B cell (primary cell): ENCODE measurements at regions not wholly inside any gene's neighbourhood (a gene's known extent, or its start where the extent isn't known, plus 50 kb on each side); places are given as distances from the start of the nearest gene placed in this dataset.

Source experiments
- ATAC-seq: fragments of 200-7000 bp; cut with Tn5 transposase; one replicate; pipeline ENCODE4 v1.10.0; 2021; ENCODE audit warnings: low read depth, mild to moderate bottlenecking, moderate number of reproducible peaks, moderate library complexity
- CTCF ChIA-PET: fragments of 350-600 bp; sonication (Branson Sonifier 250); formaldehyde crosslinking; loops from one replicate; lab custom pipeline; 2021; ENCODE audit warnings: antibody characterized with exemption, inconsistent platforms; lab: Charles Lee
- POLR2A ChIA-PET: fragments of 350-600 bp; sonication (Branson Sonifier 250); formaldehyde crosslinking; loops from one replicate; lab custom pipeline; 2021; ENCODE audit warnings: antibody characterized with exemption; lab: Charles Lee
- DNase-seq: peaks from one replicate; pipeline ENCODE4 v3.0.0; 2013
- H2AFZ ChIP-seq: 2 replicates; pipeline ENCODE4 v1.6.1; 2012; ENCODE audit warnings: mild to moderate bottlenecking, low read depth, low read length; ENCODE audit not compliant: insufficient read depth, poor library complexity, severe bottlenecking
- H3K27ac ChIP-seq, 2 donors: 1 replicate in 1 of 2; 2 replicates in 1 of 2; pipeline ENCODE4 v1.5.1; 2012 to 2013; ENCODE audit warnings: low read length in 2 of 2, mild to moderate bottlenecking in 2 of 2, moderate library complexity in 1 of 2
- H3K27me3 ChIP-seq, 4 experiments: fragments of 200-600 bp in 1 of 4; sonication (generic) in 1 of 4; replicated peaks in 1 of 4; 1 replicate in 2 of 4; 2 replicates in 2 of 4; pipeline versions ENCODE4 v1.6.1 to v1.7.0; 2013 to 2016; ENCODE audit warnings: low read length in 3 of 4, mild to moderate bottlenecking in 2 of 4, mixed read lengths in 1 of 4, moderate library complexity in 1 of 4; ENCODE audit not compliant: insufficient read depth in 4 of 4, control insufficient read depth in 3 of 4; ENCODE audit errors: control extremely low read depth in 1 of 4
- H3K36me3 ChIP-seq, 2 experiments: replicated peaks in 1 of 2; 1 replicate in 1 of 2; 2 replicates in 1 of 2; pipeline versions ENCODE4 v1.6.1 to v1.7.1; 2013; ENCODE audit warnings: low read length in 1 of 2; ENCODE audit not compliant: insufficient read depth in 2 of 2, control insufficient read depth in 1 of 2; ENCODE audit errors: control extremely low read depth in 1 of 2, extremely low read depth in 1 of 2
- H3K4me1 ChIP-seq, 2 donors: fragments of 200-600 bp in 1 of 2; sonication (generic) in 1 of 2; 1 replicate in 1 of 2; 2 replicates in 1 of 2; pipeline versions ENCODE4 v1.5.1 to v1.6.1; 2013 to 2017; ENCODE audit warnings: low read length in 2 of 2; ENCODE audit not compliant: control insufficient read depth in 2 of 2, insufficient read depth in 2 of 2
- H3K4me2 ChIP-seq: replicated peaks from 2 replicates; pipeline ENCODE3; 2012; ENCODE audit warnings: mild to moderate bottlenecking, low read depth, low read length; ENCODE audit not compliant: poor library complexity, severe bottlenecking
- H3K4me3 ChIP-seq, 5 experiments: fragments of 200-600 bp in 1 of 5; sonication (generic) in 1 of 5; 1 replicate in 3 of 5; 2 replicates in 2 of 5; pipeline versions ENCODE4 v1.5.1 to v1.7.0; 2011 to 2016; ENCODE audit warnings: low read length in 4 of 5, mild to moderate bottlenecking in 4 of 5, low read depth in 2 of 5, control low read depth in 1 of 5, moderate library complexity in 1 of 5; ENCODE audit not compliant: insufficient read depth in 1 of 5; ENCODE audit errors: control extremely low read depth in 1 of 5, extremely low read depth in 1 of 5
- H3K79me2 ChIP-seq: fragments of 200-600 bp; sonication (generic); one replicate; pipeline ENCODE4 v1.6.0; 2016; ENCODE audit warnings: low read length; ENCODE audit not compliant: control insufficient read depth, insufficient read depth
- H3K9ac ChIP-seq: fragments of 200-600 bp; sonication (generic); 2 replicates; pipeline ENCODE4 v1.6.1; 2017; ENCODE audit warnings: mild to moderate bottlenecking, low read length, moderate library complexity
- H3K9me3 ChIP-seq, 3 donors: one replicate each; pipeline versions ENCODE4 v1.6.1 to v1.7.1; 2013; ENCODE audit warnings: low read length in 2 of 3; ENCODE audit not compliant: control insufficient read depth in 2 of 3, insufficient read depth in 1 of 3; ENCODE audit errors: control extremely low read depth in 1 of 3
- H4K20me1 ChIP-seq: 2 replicates; pipeline ENCODE4 v1.6.0; 2012; ENCODE audit warnings: mild to moderate bottlenecking, low read length; ENCODE audit not compliant: insufficient read depth, control insufficient read depth, poor library complexity, severe bottlenecking
- H3K27ac Mint-ChIP-seq: one replicate; pipeline ENCODE4 v1.8.0; 2021; ENCODE audit warnings: mixed read lengths
- H3K27me3 Mint-ChIP-seq: one replicate; pipeline ENCODE4 v1.8.0; 2021; ENCODE audit warnings: mixed read lengths
- H3K4me1 Mint-ChIP-seq: one replicate; pipeline ENCODE4 v1.8.0; 2021; ENCODE audit warnings: mixed read lengths
- H3K4me3 Mint-ChIP-seq: one replicate; pipeline ENCODE4 v1.8.0; 2021; ENCODE audit warnings: mixed read lengths
- H3K9me3 Mint-ChIP-seq: one replicate; pipeline ENCODE4 v1.8.0; 2022; ENCODE audit warnings: mixed read lengths; ENCODE audit not compliant: insufficient read depth
- EZH2 ChIP-seq: IDR thresholded peaks from 2 replicates; pipeline ENCODE4 v1.6.1; 2012; ENCODE audit warnings: borderline replicate concordance, low read depth, mild to moderate bottlenecking, moderate library complexity, low read length; ENCODE audit not compliant: insufficient read depth, poor library complexity, severe bottlenecking
- WGBS: methylation state at CpG from one replicate; pipeline ENCODE4 v1.1.5; 2013; ENCODE audit warnings: missing lambda C conversion rate; ENCODE audit not compliant: insufficient coverage; 5-methylcytosine and 5-hydroxymethylcytosine counted together
- intact Hi-C: fragments of 100-400 bp; cut with micrococcal nuclease; formaldehyde crosslinking; loops from one replicate; pipeline ENCODE4 v1.10.0; 2022
- TF ChIP-seq, protein P1 (sequence below): fragments of 200-600 bp; IDR thresholded peaks from one replicate; pipeline ENCODE4 v1.8.0; 2022; ENCODE audit warnings: antibody characterized with exemption, mild to moderate bottlenecking

DNA sequence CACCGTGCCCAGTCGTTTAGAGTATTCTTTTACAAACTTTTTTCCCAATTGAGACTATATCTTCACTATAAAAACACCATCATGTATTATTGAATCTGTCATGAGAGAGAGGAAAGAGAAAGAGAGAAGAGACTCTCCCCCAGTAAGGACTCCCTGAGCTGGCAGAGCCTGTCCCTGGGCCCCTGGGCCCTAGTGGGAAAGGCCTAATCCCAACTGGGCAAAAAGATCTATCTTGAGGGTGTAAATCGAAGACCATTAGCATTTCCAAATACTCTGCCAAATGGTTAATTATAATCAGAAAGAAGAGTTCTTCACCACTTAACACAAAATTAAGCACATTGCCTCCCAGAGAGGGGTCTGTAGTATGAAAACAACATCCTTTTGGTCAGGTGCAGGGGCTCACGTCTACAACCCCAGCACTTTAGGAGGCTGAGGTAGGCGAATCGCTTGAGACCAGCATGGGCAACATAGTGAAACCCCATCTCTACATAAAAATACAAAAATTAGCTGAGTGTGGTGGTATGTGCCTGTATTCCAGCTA, 108.2 kb downstream of the SKIDA1 start:
- H3K27ac Mint-ChIP-seq, result no peak overlapping the region
- no peak overlapping the region for H3K27ac ChIP-seq
- no peaks in the 10 kb centered on the region for H3K4me1 Mint-ChIP-seq
- no peak overlapping the region for H3K4me3 ChIP-seq
- no peaks in the 10 kb centered on the region for H3K79me2 ChIP-seq
- H3K9me3 Mint-ChIP-seq, result no peaks in the 10 kb centered on the region
- ChIA-PET CTCF (no interaction called here), POLR2A (no interaction called here)
- ATAC-seq, result no peak
- no CpG with 5 or more reads among the region's 6 CpGs for WGBS
- H3K27me3 ChIP-seq, result no peaks in the 10 kb centered on the region
- peaks cover 14% of the 10 kb centered on the region for H3K27me3 Mint-ChIP-seq
- no peak overlapping the region for H3K4me2 ChIP-seq
- H3K9ac ChIP-seq, result no peak overlapping the region
- TF ChIP-seq EZH2, result no peak
- TF ChIP-seq, protein P1, sequence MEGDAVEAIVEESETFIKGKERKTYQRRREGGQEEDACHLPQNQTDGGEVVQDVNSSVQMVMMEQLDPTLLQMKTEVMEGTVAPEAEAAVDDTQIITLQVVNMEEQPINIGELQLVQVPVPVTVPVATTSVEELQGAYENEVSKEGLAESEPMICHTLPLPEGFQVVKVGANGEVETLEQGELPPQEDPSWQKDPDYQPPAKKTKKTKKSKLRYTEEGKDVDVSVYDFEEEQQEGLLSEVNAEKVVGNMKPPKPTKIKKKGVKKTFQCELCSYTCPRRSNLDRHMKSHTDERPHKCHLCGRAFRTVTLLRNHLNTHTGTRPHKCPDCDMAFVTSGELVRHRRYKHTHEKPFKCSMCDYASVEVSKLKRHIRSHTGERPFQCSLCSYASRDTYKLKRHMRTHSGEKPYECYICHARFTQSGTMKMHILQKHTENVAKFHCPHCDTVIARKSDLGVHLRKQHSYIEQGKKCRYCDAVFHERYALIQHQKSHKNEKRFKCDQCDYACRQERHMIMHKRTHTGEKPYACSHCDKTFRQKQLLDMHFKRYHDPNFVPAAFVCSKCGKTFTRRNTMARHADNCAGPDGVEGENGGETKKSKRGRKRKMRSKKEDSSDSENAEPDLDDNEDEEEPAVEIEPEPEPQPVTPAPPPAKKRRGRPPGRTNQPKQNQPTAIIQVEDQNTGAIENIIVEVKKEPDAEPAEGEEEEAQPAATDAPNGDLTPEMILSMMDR, result no peak
- no peaks in the 10 kb centered on the region for H3K36me3 ChIP-seq
- H4K20me1 ChIP-seq, result no peaks in the 10 kb centered on the region
- no peak overlapping the region for H2AFZ ChIP-seq
- no peaks in the 10 kb centered on the region for H3K4me1 ChIP-seq
- no peak for DNase-seq
- no peak overlapping the region for H3K4me3 Mint-ChIP-seq
- intact Hi-C loops, result no loop called here
- H3K9me3 ChIP-seq, result no peaks in the 10 kb centered on the region

DNA sequence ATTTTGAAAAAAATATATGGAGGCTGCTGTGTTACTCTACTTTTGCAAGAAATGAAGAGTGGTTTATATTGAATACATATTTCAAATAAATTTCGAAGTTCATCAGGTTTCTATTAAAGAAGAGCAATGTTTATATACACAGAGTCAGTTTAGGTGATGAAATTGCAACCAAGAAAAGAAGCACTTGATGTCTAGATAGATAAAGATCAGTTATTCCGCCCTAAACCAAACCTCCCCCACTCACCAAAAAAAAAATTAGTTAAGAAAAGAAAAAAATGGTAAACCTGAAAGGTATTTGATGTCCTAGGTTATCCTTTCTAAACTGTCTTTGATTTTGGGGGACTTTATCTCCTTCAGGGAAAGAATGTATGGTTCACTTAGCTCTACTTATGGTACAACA, 111.8 kb downstream of the SKIDA1 start:
- no peaks in the 10 kb centered on the region for H3K79me2 ChIP-seq
- peaks cover 17% of the 10 kb centered on the region for H3K27me3 Mint-ChIP-seq
- POLR2A ChIA-PET, result no interaction called here
- H3K9ac ChIP-seq, result no peak overlapping the region
- H3K4me3 ChIP-seq, result no peak overlapping the region
- no peak overlapping the region for H3K27ac Mint-ChIP-seq
- WGBS, result no CpG with 5 or more reads among the region's 2 CpGs
- no peaks in the 10 kb centered on the region for H3K9me3 Mint-ChIP-seq
- no peak for TF ChIP-seq EZH2
- TF ChIP-seq, protein P1, result no peak
- no peak overlapping the region for H3K4me2 ChIP-seq
- H2AFZ ChIP-seq, result no peak overlapping the region
- no peaks in the 10 kb centered on the region for H3K9me3 ChIP-seq
- no peak for ATAC-seq
- no peak overlapping the region for H3K4me3 Mint-ChIP-seq
- H3K27ac ChIP-seq, result no peak overlapping the region
- no peak for DNase-seq
- H3K4me1 ChIP-seq, result no peaks in the 10 kb centered on the region
- no peaks in the 10 kb centered on the region for H3K36me3 ChIP-seq
- intact Hi-C loops, result no loop called here
- no peaks in the 10 kb centered on the region for H3K27me3 ChIP-seq
- CTCF ChIA-PET, result interaction anchor here (0.7 kb wide), 1 partner anchor 226 kb away, joined by 3 read pairs; no protein-coding TSS in a partner anchor
- H3K4me1 Mint-ChIP-seq, result no peaks in the 10 kb centered on the region
- H4K20me1 ChIP-seq, result no peaks in the 10 kb centered on the region
